TTC549 (cell line): ENCODE measurements at regions not wholly inside any gene's neighbourhood (a gene's known extent, or its start where the extent isn't known, plus 50 kb on each side); places are given as distances from the start of the nearest gene placed in this dataset.

Experiments
- FAIRE-seq: peaks from 2 replicates; lab custom pipeline; 2012; peaks lifted over from hg19 to GRCh38; lab: Jason Lieb, UNC

DNA sequence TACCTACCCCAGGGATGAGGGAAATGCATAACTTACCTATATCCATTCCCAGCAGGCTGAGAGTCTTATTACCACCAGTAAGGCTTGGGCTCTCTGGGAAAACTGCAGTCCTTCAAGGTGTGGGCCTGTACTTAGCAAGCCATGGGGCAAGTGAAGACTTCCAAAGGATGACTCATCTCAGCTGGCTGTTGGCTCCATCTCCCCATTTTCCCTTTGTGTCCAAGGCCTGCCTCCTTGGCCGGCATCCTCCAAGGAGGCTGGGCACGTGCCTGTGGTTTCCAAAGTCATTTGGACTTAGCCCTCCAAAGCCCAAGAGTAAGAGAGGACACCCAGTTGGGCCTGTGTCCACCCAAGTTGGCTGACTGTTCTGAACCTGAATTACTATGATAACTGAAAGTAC is 89.8 kb downstream of the TMEM100 start:
- no peak for FAIRE-seq

GRCh38 chr17:55632236-55632635 is 90.4 kb downstream of the TMEM100 start:
- FAIRE-seq = no peak

DNA sequence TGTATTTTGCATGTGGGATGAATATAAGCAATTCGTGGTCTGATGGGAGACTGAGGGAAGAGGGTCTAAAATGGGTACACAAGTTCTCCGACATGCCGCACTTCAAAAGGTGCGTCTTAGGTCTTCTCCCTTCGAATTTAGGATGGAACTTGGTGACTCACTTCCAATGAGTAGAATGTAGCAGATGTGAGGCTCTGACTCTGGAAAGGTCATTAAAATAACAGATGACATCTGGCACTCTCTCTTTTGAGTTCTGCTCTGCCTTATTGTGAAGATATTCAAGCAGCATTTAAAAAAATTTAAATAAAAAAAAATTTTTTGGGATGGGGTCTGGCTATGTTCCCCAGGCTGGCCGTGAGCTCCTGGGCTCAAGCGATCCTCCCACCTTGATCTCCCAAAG is 92.7 kb downstream of the TMEM100 start:
- FAIRE-seq = no peak

GRCh38 chr17:55625521-55625920 is 97.1 kb downstream of the TMEM100 start:
- FAIRE-seq = no peak

DNA sequence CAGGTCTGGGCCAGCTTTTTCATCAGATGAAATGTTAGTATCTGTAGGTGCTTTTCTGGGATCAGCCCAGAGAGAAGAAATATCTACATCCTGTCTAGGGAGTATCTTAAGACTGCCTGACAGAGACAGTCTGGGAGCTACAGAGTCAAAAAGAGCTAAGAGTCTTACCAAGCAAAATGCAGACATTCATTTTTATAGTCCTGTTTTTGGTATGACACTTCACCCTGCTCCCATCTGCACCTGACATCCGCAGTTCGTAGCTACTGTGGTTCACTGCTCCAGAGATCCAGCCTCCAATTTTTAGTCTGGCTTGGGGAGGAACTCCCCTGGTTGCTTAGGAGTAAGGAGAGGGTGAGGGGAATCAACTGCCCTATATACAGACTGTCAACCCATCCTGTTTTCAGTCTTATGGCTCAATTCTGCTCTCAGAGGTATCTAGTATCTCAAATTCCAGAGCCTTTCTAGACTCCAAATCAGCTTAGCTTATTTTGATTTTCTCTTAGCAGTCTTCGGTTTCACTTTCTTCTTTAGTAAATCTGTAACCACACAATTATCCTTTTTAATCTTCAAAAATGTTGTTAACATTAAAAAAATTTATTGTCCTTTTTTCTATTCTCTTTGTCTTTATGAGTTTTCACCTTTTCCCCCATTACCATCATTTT is 97.8 kb downstream of the TMEM100 start:
- FAIRE-seq = peak; percentile 53

GRCh38 chr17:55622547-55622946 is 100.1 kb downstream of the TMEM100 start:
- no peak for FAIRE-seq

- FAIRE-seq = peak; percentile 91
These were observed 101.7 kb downstream of the TMEM100 start for GRCh38 chr17:55620945-55621344.

GRCh38 chr17:55620023-55620422 is 102.6 kb downstream of the TMEM100 start:
- FAIRE-seq = peak; percentile 53

GRCh38 chr17:55617441-55617840 is 105.2 kb downstream of the TMEM100 start:
- FAIRE-seq = no peak

GRCh38 chr17:55614061-55614460 is 102.8 kb upstream of the SMIM36 start:
- FAIRE-seq = no peak

DNA sequence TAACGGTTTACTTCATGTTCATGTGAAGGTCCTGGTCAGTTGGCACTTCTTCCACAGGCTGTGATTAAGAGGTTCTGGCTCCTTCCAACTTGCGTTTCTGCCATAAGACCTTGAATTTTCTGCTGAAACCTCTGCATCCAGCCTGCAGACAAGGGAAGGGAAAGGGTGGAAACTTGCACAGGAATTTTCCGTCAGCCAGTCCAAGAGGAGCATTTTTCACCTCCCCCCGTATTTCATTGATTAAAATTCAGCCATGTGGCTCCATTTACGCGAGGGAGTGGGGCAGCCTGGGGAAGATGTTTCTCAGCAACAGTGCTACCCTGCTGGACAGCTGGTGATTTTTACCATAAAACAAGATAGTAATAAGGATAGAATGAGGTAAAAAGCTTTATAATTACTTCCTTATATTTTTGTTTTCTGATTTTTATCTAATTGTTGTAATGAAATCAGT is 101.5 kb upstream of the SMIM36 start:
- FAIRE-seq = no peak

DNA sequence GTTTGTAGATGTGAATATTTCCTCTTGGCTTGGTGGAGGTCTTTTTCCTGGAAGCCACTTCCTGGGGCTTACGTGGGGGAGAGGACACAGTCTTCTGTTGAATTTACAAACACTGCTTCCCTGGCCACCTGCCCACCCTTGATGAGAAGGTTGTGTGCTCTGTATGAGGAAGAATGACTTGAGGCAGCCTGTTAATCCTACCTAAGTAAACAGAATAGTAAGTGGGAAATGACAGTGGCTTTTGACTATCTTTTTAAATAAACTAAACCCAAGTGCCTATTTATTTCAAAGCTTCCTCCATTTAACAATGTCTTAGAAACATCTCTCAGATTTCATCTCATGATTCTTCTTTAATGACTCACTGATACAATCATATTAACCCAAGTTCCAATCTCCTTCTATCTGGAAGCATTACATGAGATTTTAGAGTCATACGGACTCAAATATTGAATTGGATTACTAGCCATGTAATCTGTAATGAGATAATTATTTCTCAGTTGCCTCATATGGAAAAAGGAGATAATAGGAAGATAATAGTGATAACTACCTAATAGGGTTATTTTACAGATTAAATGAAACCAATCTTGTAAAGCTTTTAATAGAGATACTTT is 96.6 kb upstream of the SMIM36 start:
- peak; percentile 92 for FAIRE-seq

- FAIRE-seq = peak; percentile 80
These were observed 95.2 kb upstream of the SMIM36 start for GRCh38 chr17:55606488-55606815.

DNA sequence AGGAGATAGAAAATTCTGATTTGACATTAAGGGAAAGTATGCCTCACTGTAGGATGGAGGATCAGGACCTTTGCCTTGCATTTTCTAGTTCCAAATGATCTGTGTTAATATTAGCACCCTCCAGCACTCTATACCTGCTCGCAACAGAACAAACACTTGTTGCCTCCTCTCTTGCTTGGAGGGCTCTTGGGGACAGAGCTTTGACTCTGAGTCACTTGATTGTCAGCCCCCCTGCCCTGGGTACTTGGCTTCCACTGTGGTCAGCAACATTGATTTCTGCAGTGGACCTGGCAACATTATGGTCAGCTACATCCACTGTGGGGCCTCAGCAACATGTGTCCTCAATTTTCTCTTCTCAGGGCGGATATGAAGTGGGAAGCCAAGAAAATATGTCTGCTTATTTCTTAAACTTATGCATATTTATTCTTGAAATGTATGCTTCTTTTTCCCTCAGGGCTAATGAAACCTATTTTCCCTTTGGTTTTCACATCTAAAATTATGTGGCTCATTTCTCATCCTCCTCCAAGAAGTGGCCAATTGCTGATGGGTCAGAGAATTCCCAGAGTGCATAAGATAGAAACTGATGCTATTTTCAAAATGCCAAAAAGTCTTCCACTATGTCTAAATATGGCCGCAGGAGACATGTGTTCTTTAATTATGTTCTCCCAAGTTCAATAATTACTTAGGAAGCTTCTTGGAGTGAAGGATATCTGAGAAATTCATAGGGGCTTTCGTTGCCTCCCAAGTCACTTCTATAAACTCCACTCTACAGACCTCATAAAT is 94.6 kb upstream of the SMIM36 start:
- FAIRE-seq = peak; percentile 13

GRCh38 chr17:55601874-55602364 is 90.7 kb upstream of the SMIM36 start:
- FAIRE-seq = peak; percentile 86

DNA sequence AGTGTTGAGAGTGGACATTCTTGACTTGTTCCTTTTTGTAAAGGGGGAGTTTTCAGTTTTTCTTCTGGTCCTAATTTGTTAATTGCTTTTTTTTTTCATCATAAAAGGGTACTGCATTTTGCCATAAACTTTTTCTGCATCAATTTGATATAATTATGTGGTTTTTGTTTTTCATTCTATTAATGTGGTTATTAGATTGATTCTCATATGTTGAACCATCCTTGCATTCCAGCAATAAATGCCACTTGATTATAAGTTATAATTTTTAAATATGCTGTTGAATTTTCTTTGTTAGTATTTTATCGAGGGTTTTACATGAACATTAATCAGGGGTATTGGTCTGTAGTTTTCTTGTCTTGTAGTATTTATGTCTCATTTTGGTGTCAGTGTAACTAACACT is 87.2 kb upstream of the SMIM36 start:
- FAIRE-seq = no peak

- peak; percentile 89 for FAIRE-seq
These were observed 77.4 kb upstream of the SMIM36 start for GRCh38 chr17:55588446-55589242.

GRCh38 chr17:55587608-55588139 is 76.4 kb upstream of the SMIM36 start:
- FAIRE-seq = peak; percentile 49

DNA sequence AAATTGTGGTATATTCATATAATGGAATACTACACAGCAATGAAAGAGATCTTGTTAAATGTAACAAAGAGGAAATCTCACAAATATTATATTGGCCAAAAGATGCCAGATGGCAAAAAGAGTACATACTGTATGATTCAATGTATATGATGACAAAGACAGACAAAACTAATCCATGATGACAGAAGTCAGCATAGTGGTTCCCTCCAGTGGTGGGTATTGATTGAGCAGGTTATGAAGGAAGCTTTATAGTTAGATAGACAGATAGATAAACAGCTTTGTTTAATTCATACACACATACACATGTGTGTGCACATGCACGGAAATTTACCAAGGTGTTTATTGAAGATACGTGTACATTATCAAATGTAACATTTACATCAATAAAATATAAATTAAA is 74.4 kb upstream of the SMIM36 start:
- FAIRE-seq = no peak

DNA sequence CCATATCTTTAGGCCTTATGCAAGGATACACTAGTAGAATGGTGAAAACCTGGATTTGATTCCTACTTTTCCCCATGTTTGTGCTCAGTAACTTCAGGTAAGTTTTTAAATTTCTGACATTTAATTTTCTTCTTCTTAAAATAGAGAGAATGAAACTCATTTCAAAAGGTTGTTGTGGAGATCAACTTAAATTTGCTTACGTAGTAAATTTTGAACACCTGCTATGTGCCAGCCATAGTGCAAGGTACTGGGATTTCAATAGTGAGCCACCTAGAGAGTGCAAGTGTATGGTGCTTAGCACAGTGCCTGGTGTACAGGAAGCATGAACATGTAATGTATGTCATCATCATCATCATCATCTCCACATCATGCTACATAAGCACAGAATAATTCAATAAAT is 73.6 kb upstream of the SMIM36 start:
- no peak for FAIRE-seq

GRCh38 chr17:55584055-55584685 is 72.9 kb upstream of the SMIM36 start:
- no peak for FAIRE-seq

DNA sequence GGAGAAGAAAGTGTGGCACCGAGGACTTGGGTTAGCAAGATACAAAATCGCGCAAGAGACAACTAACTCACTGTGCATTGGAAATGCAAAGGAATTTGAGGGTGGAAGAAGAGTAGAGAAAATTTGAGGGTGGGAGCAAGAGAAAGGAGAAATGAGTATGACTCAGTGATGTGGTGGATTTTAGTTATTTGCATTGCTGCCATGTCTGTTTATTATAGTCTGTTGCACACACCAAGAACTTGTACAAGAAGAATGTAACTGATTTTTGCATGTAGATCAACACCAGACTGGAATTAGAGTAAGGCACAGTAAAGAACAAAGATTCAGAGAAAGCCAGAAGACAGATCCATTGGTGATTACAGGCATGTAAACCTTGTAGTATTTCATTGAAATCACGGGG is 71.6 kb upstream of the SMIM36 start:
- peak; percentile 53 for FAIRE-seq
